Ovary (tissue), 7 donors: ENCODE measurements at regions not wholly inside any gene's neighbourhood (a gene's known extent, or its start where the extent isn't known, plus 50 kb on each side); places are given as distances from the start of the nearest gene placed in this dataset.

Experiments used
- DNase-seq, 5 donors: peaks; one replicate each; pipeline ENCODE4 v3.0.0-alpha.2; 2019 to 2020
- H3K27ac ChIP-seq, 2 donors: fragments of 200-600 bp; one replicate each; pipeline versions ENCODE4 v1.5.1 to v1.8.0; 2019 to 2022
- H3K27me3 ChIP-seq: fragments of 200-600 bp; one replicate; pipeline ENCODE4 v1.8.0; 2022
- H3K36me3 ChIP-seq: fragments of 200-600 bp; sonication (generic); one replicate; pipeline ENCODE4 v1.5.1; 2019
- H3K4me1 ChIP-seq: one replicate; pipeline ENCODE4 v1.8.1; 2013; ENCODE audit warnings: mild to moderate bottlenecking, moderate library complexity; ENCODE audit not compliant: insufficient read depth
- H3K4me3 ChIP-seq: fragments of 200-600 bp; sonication (generic); one replicate; pipeline ENCODE4 v1.5.1; 2017
- H3K9me3 ChIP-seq, 2 donors: fragments of 200-600 bp in 1 of 2; sonication (generic) in 1 of 2; one replicate each; pipeline versions ENCODE4 v1.5.1 to v1.8.1; 2013 to 2019; ENCODE audit warnings: mild to moderate bottlenecking in 1 of 2, moderate library complexity in 1 of 2
- EP300 ChIP-seq: sonication (generic); formaldehyde crosslinking; IDR thresholded peaks from one replicate; pipeline ENCODE4 v1.6.1; 2017; ENCODE audit warnings: antibody characterized with exemption
- POLR2A ChIP-seq: fragments of 450-650 bp; IDR thresholded peaks from one replicate; pipeline ENCODE4 v1.6.1; 2017; ENCODE audit warnings: antibody characterized with exemption, mild to moderate bottlenecking, moderate library complexity
- WGBS, 3 donors: extraction: QIAGEN DNeasy Blood & Tissue Kit in 1 of 3; methylation state at CpG; one replicate each; pipeline versions ENCODE4 v1.1.5 to v1.1.7; 2013 to 2017; 5-methylcytosine and 5-hydroxymethylcytosine counted together
- intact Hi-C, 4 donors: fragments of 100-400 bp; cut with DNase I; formaldehyde crosslinking; loops; one replicate each; pipeline versions ENCODE4 v1.11.0 to v1.15.1; 2022 to 2023
- TF ChIP-seq, protein P1 (sequence below), 3 donors: fragments of 450-650 bp in 2 of 3; fragments of 200-600 bp in 1 of 3; IDR thresholded peaks; one replicate each; pipeline versions ENCODE4 v1.5.1 to v1.8.0; 2016 to 2022; ENCODE audit warnings: antibody characterized with exemption in 3 of 3, mild to moderate bottlenecking in 1 of 3
- donor health status: DM: no; HTN: no; CAD: no; lungs with moderate emphysema.
- donor health status: DM: no; HTN: no; CAD: no.
- donor health status: Bipolar disorder and iron deficiency.
- donor health status: DM: no; HTN: no; CAD: no.
- donor health status: DM: yes; HTN: yes; CAD: no.

DNA sequence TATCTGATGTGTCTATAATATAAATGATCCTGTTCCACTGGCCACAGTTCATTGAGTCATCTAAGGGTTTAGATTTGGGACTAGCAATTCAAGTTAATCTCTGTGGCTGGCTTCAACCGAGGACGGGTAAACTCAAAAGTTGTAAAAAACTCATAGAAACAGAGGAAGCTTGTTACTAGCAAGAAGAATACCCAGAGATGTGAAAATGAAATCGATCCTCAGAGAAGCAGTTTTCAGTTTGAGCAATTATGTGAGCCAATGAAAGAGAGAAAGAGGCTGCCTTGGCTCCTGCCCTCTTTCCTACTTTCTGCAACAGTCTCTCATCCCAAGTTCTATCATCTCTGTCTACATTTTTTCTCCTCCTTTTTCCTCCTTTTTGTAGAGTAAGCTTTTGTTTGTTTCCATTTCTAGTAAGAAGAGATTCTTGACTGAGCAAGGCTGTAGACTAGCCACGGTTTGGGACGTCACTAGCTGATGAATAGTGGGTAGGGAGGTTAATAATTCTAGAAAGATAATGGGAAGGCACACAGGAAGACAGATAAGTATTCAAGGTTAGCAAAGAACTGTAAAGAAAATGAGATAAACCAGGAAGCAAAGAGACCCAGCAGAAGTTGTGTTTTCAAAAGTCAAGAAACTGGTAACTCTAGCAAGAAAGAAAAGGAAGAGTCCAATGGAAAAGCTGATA is 298.9 kb upstream of the NR2F2 start:
- no peaks in the 10 kb centered on the region for H3K9me3 ChIP-seq
- 90 to 94% (median 91%) methylated on average over 5 of the region's 5 CpGs for WGBS, 3 donors
- DNase-seq = no peak
- peaks cover under 1% of the 10 kb centered on the region for H3K4me1 ChIP-seq
- TF ChIP-seq POLR2A = no peak
- TF ChIP-seq EP300 = no peak
- TF ChIP-seq, protein P1, sequence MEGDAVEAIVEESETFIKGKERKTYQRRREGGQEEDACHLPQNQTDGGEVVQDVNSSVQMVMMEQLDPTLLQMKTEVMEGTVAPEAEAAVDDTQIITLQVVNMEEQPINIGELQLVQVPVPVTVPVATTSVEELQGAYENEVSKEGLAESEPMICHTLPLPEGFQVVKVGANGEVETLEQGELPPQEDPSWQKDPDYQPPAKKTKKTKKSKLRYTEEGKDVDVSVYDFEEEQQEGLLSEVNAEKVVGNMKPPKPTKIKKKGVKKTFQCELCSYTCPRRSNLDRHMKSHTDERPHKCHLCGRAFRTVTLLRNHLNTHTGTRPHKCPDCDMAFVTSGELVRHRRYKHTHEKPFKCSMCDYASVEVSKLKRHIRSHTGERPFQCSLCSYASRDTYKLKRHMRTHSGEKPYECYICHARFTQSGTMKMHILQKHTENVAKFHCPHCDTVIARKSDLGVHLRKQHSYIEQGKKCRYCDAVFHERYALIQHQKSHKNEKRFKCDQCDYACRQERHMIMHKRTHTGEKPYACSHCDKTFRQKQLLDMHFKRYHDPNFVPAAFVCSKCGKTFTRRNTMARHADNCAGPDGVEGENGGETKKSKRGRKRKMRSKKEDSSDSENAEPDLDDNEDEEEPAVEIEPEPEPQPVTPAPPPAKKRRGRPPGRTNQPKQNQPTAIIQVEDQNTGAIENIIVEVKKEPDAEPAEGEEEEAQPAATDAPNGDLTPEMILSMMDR (IDR thresholded peaks at IDR 0.05) = no peak
- intact Hi-C loops = no loop called here
- no peaks in the 10 kb centered on the region for H3K36me3 ChIP-seq
- no peak overlapping the region for H3K4me3 ChIP-seq
- no peaks in the 10 kb centered on the region for H3K27me3 ChIP-seq
- H3K27ac ChIP-seq = no peak overlapping the region

DNA sequence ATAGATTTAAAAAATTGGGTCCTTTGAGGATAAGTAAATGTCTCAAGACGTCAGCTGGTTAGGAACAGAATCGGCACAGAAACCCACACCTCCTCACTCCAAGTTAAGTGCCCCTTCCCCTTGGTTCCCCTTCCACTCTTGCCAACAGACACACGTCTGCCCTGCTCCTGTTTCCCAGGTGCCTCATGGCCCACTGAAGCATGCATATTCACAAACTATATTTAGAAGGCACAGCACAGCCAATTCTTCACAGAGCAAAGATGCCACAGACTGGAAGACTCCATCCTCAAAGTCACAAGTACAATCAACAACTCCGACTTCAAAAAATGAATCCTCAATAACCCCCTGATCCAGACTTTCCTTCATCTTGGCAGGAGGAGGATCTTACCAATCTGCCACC is 295.4 kb upstream of the NR2F2 start:
- intact Hi-C loops = no loop called here
- 93 to 97% (median 95%) methylated on average over 4 of the region's 4 CpGs for WGBS, 3 donors
- Histone ChIP-seq H3K27ac (no peak overlapping the region), H3K4me3 (no peak overlapping the region), H3K4me1 (peaks cover 6% of the 10 kb centered on the region), H3K27me3 (no peaks in the 10 kb centered on the region), H3K36me3 (no peaks in the 10 kb centered on the region), H3K9me3 (no peaks in the 10 kb centered on the region)
- no peak for DNase-seq
- TF ChIP-seq, protein P1 (IDR thresholded peaks at IDR 0.05) = no peak
- TF ChIP-seq EP300 (no peak), POLR2A (no peak)

DNA sequence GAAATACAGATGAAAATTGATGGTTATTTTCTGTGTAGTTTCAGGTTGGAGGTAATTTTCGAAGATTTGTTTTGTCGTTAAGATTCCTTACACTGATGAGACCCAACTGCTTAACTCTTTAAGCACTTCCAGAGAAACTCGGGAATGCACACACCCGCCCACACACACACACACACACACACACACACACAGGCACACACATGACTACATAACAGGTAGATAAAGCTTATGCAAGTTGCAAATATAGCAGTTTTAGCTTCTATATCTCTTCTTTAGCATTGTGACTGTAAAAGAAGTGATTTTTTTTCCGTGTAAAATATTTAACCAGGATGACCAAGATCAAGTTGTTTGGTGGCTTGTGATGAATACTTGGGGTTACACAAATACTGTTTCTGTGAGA is 294.9 kb upstream of the NR2F2 start:
- H3K9me3 ChIP-seq = no peaks in the 10 kb centered on the region
- DNase-seq = no peak
- WGBS, 3 donors = 85 to 86% (median 85%) methylated on average over 5 of the region's 5 CpGs
- TF ChIP-seq, protein P1 (IDR thresholded peaks at IDR 0.05) = no peak
- TF ChIP-seq EP300 = no peak
- no peak for TF ChIP-seq POLR2A
- no peaks in the 10 kb centered on the region for H3K27me3 ChIP-seq
- no peaks in the 10 kb centered on the region for H3K36me3 ChIP-seq
- intact Hi-C loops = no loop called here
- no peak overlapping the region for H3K4me3 ChIP-seq
- no peak overlapping the region for H3K27ac ChIP-seq
- peaks cover 6% of the 10 kb centered on the region for H3K4me1 ChIP-seq

DNA sequence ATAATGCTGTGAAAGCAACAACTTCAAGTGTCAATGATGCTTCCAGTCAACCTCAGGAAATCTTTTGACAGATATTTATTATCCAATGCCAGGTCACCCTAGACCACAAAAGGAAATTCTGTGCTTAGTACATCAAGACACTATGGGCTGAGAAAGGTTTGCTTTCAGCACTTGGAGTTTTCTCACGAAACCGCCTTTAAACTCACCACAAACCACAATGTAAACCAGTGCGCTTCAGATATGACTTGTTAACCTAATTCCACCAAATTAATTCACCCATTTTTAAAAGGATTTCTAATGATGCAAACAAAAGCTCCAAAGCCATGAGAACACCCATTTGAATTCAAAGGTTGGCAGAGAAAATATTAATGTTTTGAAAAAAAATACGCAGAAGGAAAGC is 292.9 kb upstream of the NR2F2 start:
- Histone ChIP-seq H3K27ac (no peak overlapping the region), H3K4me3 (no peak overlapping the region), H3K4me1 (peaks cover 6% of the 10 kb centered on the region), H3K9me3 (no peaks in the 10 kb centered on the region), H3K27me3 (no peaks in the 10 kb centered on the region), H3K36me3 (no peaks in the 10 kb centered on the region)
- intact Hi-C loops = no loop called here
- 90 to 92% (median 91%) methylated on average over 4 of the region's 4 CpGs for WGBS, 3 donors
- TF ChIP-seq, protein P1 (IDR thresholded peaks at IDR 0.05) = no peak
- TF ChIP-seq EP300 (no peak), POLR2A (no peak)
- DNase-seq = no peak
